GM12891 (cell line): ENCODE measurements at regions not wholly inside any gene's neighbourhood (a gene's known extent, or its start where the extent isn't known, plus 50 kb on each side); places are given as distances from the start of the nearest gene placed in this dataset.
"Not testable (repeated sequence)": the region's sequence is repeated elsewhere in the genome, so short reads cannot be mapped to it uniquely, and the experiment has no call there.

Experiments
- DNase-seq: peaks from one replicate; pipeline ENCODE4 v3.0.0; 2011; ENCODE audit warnings: low spot score; ENCODE audit not compliant: insufficient read length
- FAIRE-seq: peaks from 2 replicates; lab custom pipeline; 2011; peaks lifted over from hg19 to GRCh38; lab: Jason Lieb, UNC
- PAX5 ChIP-seq: IDR thresholded peaks from 2 replicates; pipeline ENCODE4 v1.6.1; 2011; ENCODE audit warnings: low read length, moderate library complexity, mild to moderate bottlenecking; ENCODE audit not compliant: insufficient read depth, severe bottlenecking
- POLR2A ChIP-seq: IDR thresholded peaks from 2 replicates; pipeline ENCODE4 v1.6.1; 2011; ENCODE audit warnings: low read depth, low read length, control low read depth
- POLR2AphosphoS5 ChIP-seq: IDR thresholded peaks from 2 replicates; pipeline ENCODE4 v1.6.1; 2011; ENCODE audit warnings: low read depth, low read length, control low read depth
- POU2F2 ChIP-seq: IDR thresholded peaks from 2 replicates; pipeline ENCODE4 v1.6.1; 2011; ENCODE audit warnings: low read depth, mild to moderate bottlenecking, control low read depth, low read length, moderate library complexity
- SPI1 ChIP-seq: IDR thresholded peaks from 2 replicates; pipeline ENCODE4 v1.6.1; 2011; ENCODE audit warnings: low read depth, low read length, control low read depth
- TAF1 ChIP-seq: IDR thresholded peaks from 2 replicates; pipeline ENCODE4 v1.6.1; 2011; ENCODE audit warnings: low read depth, low read length, control low read depth

GRCh38 chr13:65825039-65825438, 1405.1 kb downstream of the PCDH9 start:
- DNase-seq (no peak), FAIRE-seq (no peak)
- no peak for TF ChIP-seq POLR2AphosphoS5
- TF ChIP-seq TAF1, result no peak
- no peak for TF ChIP-seq POU2F2
- no peak for TF ChIP-seq PAX5
- no peak for TF ChIP-seq POLR2A
- TF ChIP-seq SPI1, result no peak

- DNase-seq, result no peak
- TF ChIP-seq SPI1, result no peak
- TF ChIP-seq TAF1, result no peak
- TF ChIP-seq PAX5, result no peak
- TF ChIP-seq POLR2AphosphoS5, result no peak
- TF ChIP-seq POLR2A, result no peak
- no peak for TF ChIP-seq POU2F2
- no peak for FAIRE-seq
Observed at GRCh38 chr13:65808061-65808460, 1422.1 kb downstream of the PCDH9 start.

GRCh38 chr13:65803530-65804392, 1426.4 kb downstream of the PCDH9 start:
- DNase-seq, result no peak
- TF ChIP-seq SPI1, result no peak
- TF ChIP-seq POU2F2, result no peak
- no peak for TF ChIP-seq PAX5
- no peak for TF ChIP-seq POLR2A
- TF ChIP-seq TAF1, result no peak
- no peak for TF ChIP-seq POLR2AphosphoS5
- FAIRE-seq, result no peak

- TF ChIP-seq POU2F2 (no peak), POLR2AphosphoS5 (no peak), PAX5 (no peak), TAF1 (no peak), SPI1 (no peak), POLR2A (no peak)
- FAIRE-seq (no peak), DNase-seq (no peak)
Observed at GRCh38 chr13:65789815-65790214, 1440.3 kb downstream of the PCDH9 start.

- FAIRE-seq, result no peak
- no peak for DNase-seq
- TF ChIP-seq SPI1, result no peak
- no peak for TF ChIP-seq POU2F2
- TF ChIP-seq TAF1, result no peak
- TF ChIP-seq POLR2A, result no peak
- no peak for TF ChIP-seq PAX5
- no peak for TF ChIP-seq POLR2AphosphoS5
Observed at GRCh38 chr13:65787082-65787481, 1443.1 kb downstream of the PCDH9 start.

GRCh38 chr13:65784088-65784816, 1445.9 kb downstream of the PCDH9 start:
- FAIRE-seq (no peak), DNase-seq (no peak)
- TF ChIP-seq SPI1 (no peak), POLR2A (no peak), TAF1 (no peak), POU2F2 (no peak), PAX5 (no peak), POLR2AphosphoS5 (no peak)

GRCh38 chr13:65783383-65783782, 1446.8 kb downstream of the PCDH9 start:
- no peak for DNase-seq
- FAIRE-seq, result no peak
- TF ChIP-seq POLR2A (no peak), POLR2AphosphoS5 (no peak), TAF1 (no peak), PAX5 (no peak), SPI1 (no peak), POU2F2 (no peak)

GRCh38 chr13:65771704-65772313, 1458.3 kb downstream of the PCDH9 start:
- not testable (repeated sequence) for FAIRE-seq

GRCh38 chr13:65768545-65768944, 1461.6 kb downstream of the PCDH9 start:
- TF ChIP-seq SPI1 (no peak), PAX5 (no peak), POLR2AphosphoS5 (no peak)
- DNase-seq (no peak), FAIRE-seq (no peak)

More at GRCh38 chr13:65771704-65772313, 1458.3 kb downstream of the PCDH9 start:
- DNase-seq, result not testable (repeated sequence)

- FAIRE-seq, result no peak
- no peak for TF ChIP-seq POU2F2
- TF ChIP-seq POLR2AphosphoS5, result no peak
- TF ChIP-seq SPI1, result no peak
- TF ChIP-seq PAX5, result no peak
- TF ChIP-seq POLR2A, result no peak
- TF ChIP-seq TAF1, result no peak
- DNase-seq, result no peak
Observed at GRCh38 chr13:65763811-65764210, 1466.3 kb downstream of the PCDH9 start.
